CD4-positive, CD25-positive, alpha-beta regulatory T cell (primary cell): ENCODE measurements at regions not wholly inside any gene's neighbourhood (a gene's known extent, or its start where the extent isn't known, plus 50 kb on each side); places are given as distances from the start of the nearest gene placed in this dataset.
"Not testable (repeated sequence)": the region's sequence is repeated elsewhere in the genome, so short reads cannot be mapped to it uniquely, and the experiment has no call there.

Source experiments
- ATAC-seq, 2 donors: fragments of 150-1000 bp; cut with Tn5 transposase; one replicate each; pipeline ENCODE4 v1.10.0; 2021; ENCODE audit warnings: low read depth in 2 of 2, moderate number of reproducible peaks in 2 of 2, moderate library complexity in 1 of 2
- DNase-seq, 3 donors: peaks; one replicate each; pipeline versions ENCODE4 v3.0.0 to v3.0.0-alpha.2; 2012 to 2022; ENCODE audit warnings: mixed read lengths in 1 of 3
- H3K27ac ChIP-seq: one replicate; pipeline ENCODE4 v1.7.0; 2013; ENCODE audit warnings: mild to moderate bottlenecking, low read length; ENCODE audit not compliant: insufficient read depth, poor library complexity, severe bottlenecking
- H3K27me3 ChIP-seq: one replicate; pipeline ENCODE4 v1.7.0; 2013; ENCODE audit warnings: low read length; ENCODE audit not compliant: control insufficient read depth, insufficient read depth
- H3K36me3 ChIP-seq: one replicate; pipeline ENCODE4 v1.7.0; 2013; ENCODE audit warnings: mild to moderate bottlenecking, low read length, moderate library complexity; ENCODE audit not compliant: control insufficient read depth, insufficient read depth
- H3K4me1 ChIP-seq: 2 replicates; pipeline ENCODE4 v1.7.0; 2013; ENCODE audit warnings: mild to moderate bottlenecking, low read length; ENCODE audit not compliant: insufficient read depth, control insufficient read depth, poor library complexity, severe bottlenecking
- H3K4me3 ChIP-seq: one replicate; pipeline ENCODE4 v1.7.0; 2013; ENCODE audit warnings: low read depth, mild to moderate bottlenecking, low read length, moderate library complexity
- H3K9me3 ChIP-seq, 2 experiments: 1 replicate in 1 of 2; 2 replicates in 1 of 2; pipeline ENCODE4 v1.7.0; 2013; ENCODE audit warnings: low read length in 2 of 2, mild to moderate bottlenecking in 1 of 2, moderate library complexity in 1 of 2; ENCODE audit not compliant: control insufficient read depth in 2 of 2
- H3K27ac Mint-ChIP-seq, 3 donors: one replicate each; pipeline ENCODE4 v1.8.0; 2020 to 2022; ENCODE audit warnings: mild to moderate bottlenecking in 3 of 3, mixed read lengths in 3 of 3, moderate library complexity in 2 of 3
- H3K27me3 Mint-ChIP-seq: one replicate; pipeline ENCODE4 v1.8.0; 2022; ENCODE audit warnings: mild to moderate bottlenecking, mixed read lengths
- H3K36me3 Mint-ChIP-seq: one replicate; pipeline ENCODE4 v1.8.0; 2020; ENCODE audit warnings: mixed read lengths
- H3K4me1 Mint-ChIP-seq, 4 donors: one replicate each; pipeline ENCODE4 v1.8.0; 2020 to 2022; ENCODE audit warnings: mixed read lengths in 4 of 4, mild to moderate bottlenecking in 1 of 4
- H3K4me3 Mint-ChIP-seq, 4 donors: one replicate each; pipeline ENCODE4 v1.8.0; 2020 to 2022; ENCODE audit warnings: mild to moderate bottlenecking in 4 of 4, mixed read lengths in 4 of 4, moderate library complexity in 3 of 4
- H3K9me3 Mint-ChIP-seq, 7 donors: one replicate each; pipeline ENCODE4 v1.8.0; 2020 to 2022; ENCODE audit warnings: mixed read lengths in 7 of 7, mild to moderate bottlenecking in 3 of 7, moderate library complexity in 2 of 7

DNA sequence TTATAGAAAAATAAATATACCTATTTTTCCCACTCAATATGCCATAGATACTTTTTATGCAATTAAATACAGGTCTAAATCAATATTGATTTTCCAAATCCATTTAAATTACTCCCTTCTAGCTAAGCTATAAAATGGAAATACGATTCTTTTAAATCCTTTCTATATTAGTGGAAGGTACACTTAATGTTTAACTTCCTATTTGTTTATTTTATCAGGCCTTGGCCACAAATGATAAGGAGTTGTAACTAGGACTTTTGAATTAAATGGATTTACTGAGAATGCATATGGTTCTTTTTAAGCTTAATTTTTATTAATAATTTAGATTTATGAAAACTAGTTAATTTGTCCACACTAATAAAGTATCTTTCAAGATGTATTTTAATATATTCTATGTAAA, 517.0 kb upstream of the CHD1 start:
- Histone ChIP-seq H3K27ac (no peak overlapping the region), H3K9me3 (no peaks in the 10 kb centered on the region), H3K4me1 (no peaks in the 10 kb centered on the region), H3K4me3 (no peak overlapping the region), H3K27me3 (no peaks in the 10 kb centered on the region), H3K36me3 (no peaks in the 10 kb centered on the region)
- Mint-ChIP-seq H3K9me3 (peaks cover 0 to 2% (median 0%) of the 10 kb centered on the region in 7 donors), H3K27me3 (no peaks in the 10 kb centered on the region), H3K36me3 (no peaks in the 10 kb centered on the region), H3K4me3 (no peak overlapping the region), H3K4me1 (no peaks in the 10 kb centered on the region), H3K27ac (no peak overlapping the region)
- ATAC-seq, result no peak
- no peak for DNase-seq

DNA sequence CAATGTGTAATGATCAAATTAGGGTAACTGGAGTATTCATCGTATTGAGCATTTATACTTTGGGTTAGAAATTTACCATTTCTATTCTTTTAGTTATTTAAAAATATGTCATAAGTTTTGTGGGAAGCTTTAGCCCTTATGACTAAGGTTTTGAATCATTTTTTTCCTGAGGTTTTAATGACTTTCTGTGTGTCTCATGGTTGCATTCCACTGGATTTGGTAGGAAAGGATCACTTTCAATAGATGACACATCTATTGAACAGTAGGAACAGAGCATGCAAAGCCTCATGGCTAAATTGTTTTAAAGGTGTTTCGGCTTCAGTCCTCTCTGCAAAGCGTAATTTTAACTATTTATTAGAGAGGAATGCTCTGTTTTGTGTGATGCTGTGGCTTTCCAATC, 512.4 kb upstream of the CHD1 start:
- no peaks in the 10 kb centered on the region for H3K27me3 ChIP-seq
- H3K4me1 Mint-ChIP-seq, result no peaks in the 10 kb centered on the region
- H3K27ac Mint-ChIP-seq, result no peak overlapping the region
- no peaks in the 10 kb centered on the region for H3K27me3 Mint-ChIP-seq
- no peak overlapping the region for H3K4me3 Mint-ChIP-seq
- no peaks in the 10 kb centered on the region for H3K36me3 ChIP-seq
- ATAC-seq (no peak), DNase-seq (no peak)
- no peaks in the 10 kb centered on the region for H3K36me3 Mint-ChIP-seq
- no peaks in the 10 kb centered on the region for H3K9me3 ChIP-seq
- no peaks in the 10 kb centered on the region for H3K4me1 ChIP-seq
- H3K27ac ChIP-seq, result no peak overlapping the region
- H3K4me3 ChIP-seq, result no peak overlapping the region
- H3K9me3 Mint-ChIP-seq, result peaks cover 0 to 5% (median 0%) of the 10 kb centered on the region in 7 donors

DNA sequence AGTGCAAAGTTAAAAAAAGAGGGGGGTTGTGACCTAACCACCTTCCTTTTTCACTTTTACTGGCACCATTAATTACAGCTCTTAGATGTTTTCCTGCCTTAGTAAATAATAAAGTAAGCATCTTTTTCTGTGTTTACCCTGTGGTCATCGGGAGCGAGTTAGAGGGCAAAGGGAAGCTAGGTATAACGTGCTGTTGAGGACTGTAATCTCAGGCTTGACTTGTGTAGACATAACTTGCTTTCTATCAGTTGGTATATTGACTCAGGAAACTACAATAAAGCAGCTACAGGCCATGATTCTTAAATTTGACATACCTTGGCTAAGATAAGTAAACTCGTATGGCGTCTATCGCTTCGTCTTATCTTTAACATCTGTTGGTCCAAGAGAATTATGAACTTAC, 509.8 kb upstream of the CHD1 start:
- Histone ChIP-seq H3K27me3 (no peaks in the 10 kb centered on the region), H3K9me3 (no peaks in the 10 kb centered on the region), H3K36me3 (no peaks in the 10 kb centered on the region), H3K4me3 (no peak overlapping the region), H3K4me1 (no peaks in the 10 kb centered on the region), H3K27ac (no peak overlapping the region)
- Mint-ChIP-seq H3K9me3 (peaks cover 0 to 5% (median 0%) of the 10 kb centered on the region in 7 donors), H3K27me3 (no peaks in the 10 kb centered on the region), H3K4me3 (no peak overlapping the region), H3K36me3 (no peaks in the 10 kb centered on the region), H3K27ac (no peak overlapping the region), H3K4me1 (no peaks in the 10 kb centered on the region)
- DNase-seq (no peak), ATAC-seq (no peak)

DNA sequence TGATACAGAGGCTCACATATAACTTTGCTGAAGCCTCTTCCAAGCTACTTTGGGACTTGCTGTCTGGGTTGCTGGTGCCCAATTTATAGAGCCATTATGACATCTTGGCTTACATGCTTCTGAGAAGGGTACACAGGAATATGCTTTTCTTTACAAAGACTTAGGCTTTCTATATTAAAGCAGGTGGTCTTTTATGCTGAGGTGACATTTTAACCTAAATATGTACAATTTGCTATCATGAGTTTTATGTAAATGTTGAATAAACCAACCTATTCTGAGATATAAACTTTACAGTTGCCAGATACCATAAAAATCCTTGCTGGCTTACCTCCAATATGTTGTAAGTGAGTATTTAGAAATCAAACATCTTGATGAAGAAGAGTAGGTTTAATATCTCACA, 509.2 kb upstream of the CHD1 start:
- Histone ChIP-seq H3K27me3 (no peaks in the 10 kb centered on the region), H3K4me3 (no peak overlapping the region), H3K9me3 (no peaks in the 10 kb centered on the region), H3K4me1 (no peaks in the 10 kb centered on the region), H3K36me3 (no peaks in the 10 kb centered on the region), H3K27ac (no peak overlapping the region)
- H3K4me1 Mint-ChIP-seq, result no peaks in the 10 kb centered on the region
- DNase-seq (no peak), ATAC-seq (no peak)
- no peaks in the 10 kb centered on the region for H3K36me3 Mint-ChIP-seq
- no peak overlapping the region for H3K4me3 Mint-ChIP-seq
- peaks cover 0 to 5% (median 0%) of the 10 kb centered on the region in 7 donors for H3K9me3 Mint-ChIP-seq
- H3K27ac Mint-ChIP-seq, result no peak overlapping the region
- no peaks in the 10 kb centered on the region for H3K27me3 Mint-ChIP-seq

DNA sequence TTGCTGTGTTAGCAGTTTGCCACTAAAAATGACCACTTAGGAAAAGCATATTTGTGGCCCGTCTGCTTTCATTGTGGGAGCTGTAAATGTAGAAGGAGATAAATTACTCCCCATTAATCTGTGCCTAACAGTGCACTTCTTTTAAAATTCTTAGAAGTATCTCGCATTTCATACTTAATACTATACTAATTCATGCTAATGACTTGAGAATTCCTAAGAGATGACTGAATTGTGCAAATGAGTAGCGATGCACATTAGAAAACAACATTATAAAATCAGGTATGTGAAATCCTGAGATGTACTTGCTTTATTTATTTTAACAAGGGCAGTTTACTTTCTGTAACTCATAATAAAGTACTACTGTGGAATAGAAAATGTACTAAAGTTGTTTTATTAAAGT, 494.6 kb upstream of the CHD1 start:
- H3K4me1 Mint-ChIP-seq, H3K27me3 Mint-ChIP-seq, ATAC-seq, H3K27ac Mint-ChIP-seq, H3K27me3 ChIP-seq, H3K4me1 ChIP-seq, DNase-seq, H3K9me3 ChIP-seq, H3K4me3 Mint-ChIP-seq, H3K36me3 ChIP-seq, H3K9me3 Mint-ChIP-seq, H3K36me3 Mint-ChIP-seq, H3K27ac ChIP-seq, H3K4me3 ChIP-seq: not testable (repeated sequence)

DNA sequence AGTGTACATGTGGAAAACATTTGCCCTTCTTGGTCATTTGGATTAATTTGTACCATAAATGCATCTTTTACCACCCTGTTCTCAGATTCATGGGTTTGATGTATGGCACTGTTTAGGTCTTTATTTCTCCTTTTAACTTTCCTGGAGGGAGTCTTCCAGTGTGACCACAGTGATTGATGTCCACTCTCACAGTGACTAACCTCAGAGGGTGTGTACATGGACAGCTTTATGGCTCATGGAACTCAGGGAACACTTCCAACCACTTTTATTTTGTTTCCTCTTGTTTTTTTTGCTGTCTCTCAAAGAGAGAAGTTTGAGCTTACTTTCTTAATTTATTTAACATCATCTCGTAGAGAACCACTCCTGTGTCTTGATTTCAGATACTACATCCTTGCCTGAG, 489.8 kb upstream of the CHD1 start:
- not testable (repeated sequence) for H3K4me3 Mint-ChIP-seq, H3K9me3 ChIP-seq, H3K4me1 Mint-ChIP-seq, H3K27me3 Mint-ChIP-seq, H3K4me1 ChIP-seq, H3K27ac Mint-ChIP-seq, H3K36me3 ChIP-seq, DNase-seq, H3K27me3 ChIP-seq, H3K9me3 Mint-ChIP-seq, H3K27ac ChIP-seq, ATAC-seq, H3K4me3 ChIP-seq, H3K36me3 Mint-ChIP-seq

DNA sequence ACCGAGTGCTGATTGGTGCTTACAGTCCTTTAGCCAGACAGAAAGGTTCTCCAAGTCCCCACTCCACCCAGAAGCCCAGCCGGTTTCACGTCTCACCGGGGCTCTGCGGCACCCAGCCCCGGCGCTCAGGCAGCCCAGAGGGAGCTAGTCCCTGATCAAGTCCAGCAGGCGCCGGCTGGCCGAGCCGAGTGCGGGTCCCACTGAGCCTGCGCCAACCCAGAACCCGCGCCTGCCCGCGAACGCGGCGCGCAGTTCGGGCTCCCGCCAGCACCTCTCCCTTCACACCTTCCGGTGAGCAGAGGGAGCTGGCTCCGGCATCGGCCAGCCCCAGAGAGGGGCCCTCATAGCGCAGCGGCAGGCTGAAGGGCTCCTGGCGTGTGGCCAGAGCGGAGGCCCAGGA, 481.6 kb upstream of the CHD1 start:
- not testable (repeated sequence) for ATAC-seq

DNA sequence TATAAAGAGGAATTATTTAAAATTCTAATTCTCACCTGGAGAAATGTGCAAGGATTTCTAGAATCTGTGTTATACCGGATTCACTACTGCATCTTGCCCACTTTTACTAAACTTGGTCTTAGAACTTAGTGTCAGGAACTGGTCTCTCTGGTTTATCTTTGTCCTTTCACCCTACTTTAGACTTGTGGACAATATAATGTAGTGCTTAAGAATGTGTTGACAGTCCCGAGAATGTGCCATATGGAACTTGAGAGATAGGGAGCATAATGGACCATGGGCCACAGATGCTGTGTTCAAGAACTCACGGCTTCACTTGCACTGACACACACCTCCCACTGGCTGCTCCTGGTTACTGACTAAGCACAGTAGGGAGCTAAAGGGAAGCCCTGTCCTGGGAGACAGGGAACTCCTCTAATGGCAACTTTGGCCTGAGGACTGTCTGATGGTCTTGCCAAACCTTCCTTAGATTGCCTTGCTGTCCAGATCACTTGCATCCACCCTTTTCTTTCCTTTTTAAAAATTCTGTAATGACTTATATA, 476.0 kb upstream of the CHD1 start:
- not testable (repeated sequence) for H3K9me3 Mint-ChIP-seq, H3K4me3 ChIP-seq, H3K27me3 ChIP-seq, H3K36me3 Mint-ChIP-seq, H3K27ac Mint-ChIP-seq, H3K27me3 Mint-ChIP-seq, H3K27ac ChIP-seq, H3K36me3 ChIP-seq, H3K4me3 Mint-ChIP-seq, H3K4me1 Mint-ChIP-seq, ATAC-seq, H3K4me1 ChIP-seq, H3K9me3 ChIP-seq, DNase-seq

More for the DNA sequence above, 481.6 kb upstream of the CHD1 start:
- not testable (repeated sequence) for H3K4me1 ChIP-seq, H3K9me3 Mint-ChIP-seq, H3K9me3 ChIP-seq, H3K4me1 Mint-ChIP-seq, H3K36me3 ChIP-seq, H3K4me3 ChIP-seq, H3K36me3 Mint-ChIP-seq, H3K4me3 Mint-ChIP-seq, H3K27ac Mint-ChIP-seq, H3K27me3 ChIP-seq, H3K27ac ChIP-seq, DNase-seq, H3K27me3 Mint-ChIP-seq
